GM23338 (cell line): ENCODE measurements at regions not wholly inside any gene's neighbourhood (a gene's known extent, or its start where the extent isn't known, plus 50 kb on each side); places are given as distances from the start of the nearest gene placed in this dataset.

Source experiments
- ETS1 ChIP-seq: IDR thresholded peaks from 2 replicates; pipeline ENCODE4 v1.6.1; 2016; ENCODE audit warnings: antibody characterized with exemption
- EZH2 ChIP-seq: fragments of 200-600 bp; sonication (generic); IDR thresholded peaks from one replicate; pipeline ENCODE4 v1.8.0; 2017; ENCODE audit warnings: antibody characterized with exemption, mild to moderate bottlenecking, low read depth; ENCODE audit not compliant: unreplicated experiment
- EZH2phosphoT487 ChIP-seq: fragments of 200-600 bp; sonication (generic); IDR thresholded peaks from one replicate; pipeline ENCODE4 v1.8.1; 2018; ENCODE audit warnings: antibody characterized with exemption; ENCODE audit not compliant: unreplicated experiment
- POLR2AphosphoS5 ChIP-seq: IDR thresholded peaks from 2 replicates; pipeline ENCODE4 v1.6.1; 2016; ENCODE audit warnings: antibody characterized with exemption, low read depth
- REST ChIP-seq: IDR thresholded peaks from one replicate; pipeline ENCODE4 v1.6.1; 2018; ENCODE audit warnings: antibody characterized with exemption; ENCODE audit not compliant: unreplicated experiment
- ZNF331 ChIP-seq: fragments of 250-450 bp; sonication (Bioruptor Pico); IDR thresholded peaks from 2 replicates; pipeline ENCODE4 v1.5.0; 2020; ENCODE audit warnings: low read depth, mild to moderate bottlenecking, moderate library complexity
- ZNF462 ChIP-seq: fragments of 250-450 bp; sonication (Bioruptor Pico); IDR thresholded peaks from 2 replicates; pipeline ENCODE4 v1.5.0; 2020; ENCODE audit warnings: mild to moderate bottlenecking, moderate library complexity
- TF ChIP-seq, protein P1 (sequence below), 2 experiments: fragments of 200-600 bp in 1 of 2; sonication (generic) in 1 of 2; conservative IDR thresholded peaks; 2 replicates each; pipeline versions ENCODE4 v1.5.1 to v1.6.1; 2016 to 2017; ENCODE audit warnings: antibody characterized with exemption in 2 of 2, low read depth in 2 of 2, mild to moderate bottlenecking in 2 of 2, moderate library complexity in 1 of 2

DNA sequence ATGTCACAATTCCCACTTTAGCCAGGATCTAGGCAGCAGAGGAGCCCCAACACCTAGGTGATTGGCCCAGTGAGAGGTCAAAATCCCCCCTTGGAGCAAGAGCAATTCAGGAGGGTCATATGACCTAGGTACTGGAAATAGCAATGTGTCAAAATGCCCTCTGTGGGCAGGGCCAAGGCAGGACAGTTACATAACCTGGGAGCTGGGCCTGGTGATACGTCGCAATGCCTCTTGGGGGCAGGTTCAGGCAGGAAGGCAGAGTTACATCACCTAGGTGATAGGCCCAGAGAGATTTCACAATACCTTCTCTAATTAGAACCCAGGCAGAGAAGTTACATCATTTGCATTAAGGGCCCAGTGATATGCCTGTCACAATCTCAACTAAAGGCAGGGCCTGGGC is 1906.3 kb downstream of the TP53TG3F start:
- TF ChIP-seq, protein P1, sequence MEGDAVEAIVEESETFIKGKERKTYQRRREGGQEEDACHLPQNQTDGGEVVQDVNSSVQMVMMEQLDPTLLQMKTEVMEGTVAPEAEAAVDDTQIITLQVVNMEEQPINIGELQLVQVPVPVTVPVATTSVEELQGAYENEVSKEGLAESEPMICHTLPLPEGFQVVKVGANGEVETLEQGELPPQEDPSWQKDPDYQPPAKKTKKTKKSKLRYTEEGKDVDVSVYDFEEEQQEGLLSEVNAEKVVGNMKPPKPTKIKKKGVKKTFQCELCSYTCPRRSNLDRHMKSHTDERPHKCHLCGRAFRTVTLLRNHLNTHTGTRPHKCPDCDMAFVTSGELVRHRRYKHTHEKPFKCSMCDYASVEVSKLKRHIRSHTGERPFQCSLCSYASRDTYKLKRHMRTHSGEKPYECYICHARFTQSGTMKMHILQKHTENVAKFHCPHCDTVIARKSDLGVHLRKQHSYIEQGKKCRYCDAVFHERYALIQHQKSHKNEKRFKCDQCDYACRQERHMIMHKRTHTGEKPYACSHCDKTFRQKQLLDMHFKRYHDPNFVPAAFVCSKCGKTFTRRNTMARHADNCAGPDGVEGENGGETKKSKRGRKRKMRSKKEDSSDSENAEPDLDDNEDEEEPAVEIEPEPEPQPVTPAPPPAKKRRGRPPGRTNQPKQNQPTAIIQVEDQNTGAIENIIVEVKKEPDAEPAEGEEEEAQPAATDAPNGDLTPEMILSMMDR (conservative IDR thresholded peaks at IDR 0.05; ENCODE audit: low read depth in 2 of 2): no peak
- TF ChIP-seq POLR2AphosphoS5: no peak
- no peak for TF ChIP-seq REST
- no peak for TF ChIP-seq EZH2phosphoT487
- TF ChIP-seq EZH2: no peak
- TF ChIP-seq ETS1: no peak
- no peak for TF ChIP-seq ZNF331
- TF ChIP-seq ZNF462 (CRISPR knock-in tag): no peak
